Lower leg skin (tissue), 4 donors: ENCODE measurements at regions not wholly inside any gene's neighbourhood (a gene's known extent, or its start where the extent isn't known, plus 50 kb on each side); places are given as distances from the start of the nearest gene placed in this dataset.

Source experiments
- DNase-seq, 2 donors: peaks; one replicate each; pipeline ENCODE4 v3.0.0-alpha.2; 2019; ENCODE audit warnings: low spot score in 2 of 2
- H3K4me3 ChIP-seq: fragments of 200-600 bp; sonication (generic); 2 replicates; pipeline ENCODE4 v1.5.1; 2017; ENCODE audit warnings: mild to moderate bottlenecking, low read depth; ENCODE audit not compliant: poor library complexity, severe bottlenecking
- POLR2A ChIP-seq, 2 donors: fragments of 450-650 bp; IDR thresholded peaks; one replicate each; pipeline ENCODE4 v1.6.1; 2016 to 2017; ENCODE audit warnings: antibody characterized with exemption in 2 of 2, mild to moderate bottlenecking in 1 of 2, moderate library complexity in 1 of 2
- WGBS, 2 donors: methylation state at CpG; one replicate each; pipeline ENCODE4 v1.1.5; 2018; 5-methylcytosine and 5-hydroxymethylcytosine counted together
- intact Hi-C: fragments of 100-400 bp; cut with DNase I; formaldehyde crosslinking; loops from one replicate; pipeline ENCODE4 v1.15.0; 2023; ENCODE audit warnings: low total_unique reads
- TF ChIP-seq, protein P1 (sequence below), 3 donors: fragments of 450-650 bp; IDR thresholded peaks; one replicate each; pipeline ENCODE4 v1.5.1; 2016; ENCODE audit warnings: antibody characterized with exemption in 3 of 3, mild to moderate bottlenecking in 3 of 3, moderate library complexity in 2 of 3

DNA sequence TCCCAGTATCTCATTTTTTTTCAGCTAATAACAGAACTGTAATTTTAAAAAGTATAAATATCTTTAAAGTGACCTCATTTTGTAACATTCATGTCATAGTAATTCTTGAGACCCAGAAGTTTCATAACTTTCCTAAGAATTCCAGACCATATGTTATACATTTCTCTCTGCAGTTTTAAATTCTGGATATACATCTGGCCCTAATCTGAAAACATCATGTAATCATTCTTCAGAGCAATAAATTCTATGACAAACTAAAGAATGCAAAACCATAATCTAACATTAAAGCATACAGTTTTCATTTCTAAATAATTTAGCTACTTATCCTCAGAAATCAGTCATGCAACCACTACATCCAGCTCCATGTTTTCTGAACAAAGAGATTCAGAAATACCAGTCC lies 198.3 kb upstream of the SLC35G4 start:
- DNase-seq = no peak

GRCh38 chr18:11408555-11409065 lies 200.8 kb upstream of the SLC35G4 start:
- intact Hi-C loops = no loop called here
- DNase-seq = no peak
- TF ChIP-seq, protein P1, sequence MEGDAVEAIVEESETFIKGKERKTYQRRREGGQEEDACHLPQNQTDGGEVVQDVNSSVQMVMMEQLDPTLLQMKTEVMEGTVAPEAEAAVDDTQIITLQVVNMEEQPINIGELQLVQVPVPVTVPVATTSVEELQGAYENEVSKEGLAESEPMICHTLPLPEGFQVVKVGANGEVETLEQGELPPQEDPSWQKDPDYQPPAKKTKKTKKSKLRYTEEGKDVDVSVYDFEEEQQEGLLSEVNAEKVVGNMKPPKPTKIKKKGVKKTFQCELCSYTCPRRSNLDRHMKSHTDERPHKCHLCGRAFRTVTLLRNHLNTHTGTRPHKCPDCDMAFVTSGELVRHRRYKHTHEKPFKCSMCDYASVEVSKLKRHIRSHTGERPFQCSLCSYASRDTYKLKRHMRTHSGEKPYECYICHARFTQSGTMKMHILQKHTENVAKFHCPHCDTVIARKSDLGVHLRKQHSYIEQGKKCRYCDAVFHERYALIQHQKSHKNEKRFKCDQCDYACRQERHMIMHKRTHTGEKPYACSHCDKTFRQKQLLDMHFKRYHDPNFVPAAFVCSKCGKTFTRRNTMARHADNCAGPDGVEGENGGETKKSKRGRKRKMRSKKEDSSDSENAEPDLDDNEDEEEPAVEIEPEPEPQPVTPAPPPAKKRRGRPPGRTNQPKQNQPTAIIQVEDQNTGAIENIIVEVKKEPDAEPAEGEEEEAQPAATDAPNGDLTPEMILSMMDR (IDR thresholded peaks at IDR 0.05) = no peak
- no peak for TF ChIP-seq POLR2A (IDR thresholded peaks at IDR 0.05)

More for the DNA sequence above, 198.3 kb upstream of the SLC35G4 start:
- intact Hi-C loops = no loop called here
- TF ChIP-seq POLR2A (IDR thresholded peaks at IDR 0.05) = no peak
- TF ChIP-seq, protein P1 (IDR thresholded peaks at IDR 0.05) = no peak
- H3K4me3 ChIP-seq = no peak overlapping the region

GRCh38 chr18:11407940-11408339 lies 201.5 kb upstream of the SLC35G4 start:
- no peak overlapping the region for H3K4me3 ChIP-seq
- 38 to 53% methylated on average over 3 of the region's 3 CpGs for WGBS, 2 donors
- DNase-seq = no peak
- intact Hi-C loops = no loop called here
- TF ChIP-seq POLR2A (IDR thresholded peaks at IDR 0.05) = no peak
- TF ChIP-seq, protein P1 (IDR thresholded peaks at IDR 0.05) = no peak

More at GRCh38 chr18:11408555-11409065, 200.8 kb upstream of the SLC35G4 start:
- 45 to 58% methylated on average over 3 of the region's 3 CpGs for WGBS, 2 donors
- no peak overlapping the region for H3K4me3 ChIP-seq

- DNase-seq = no peak
- no peak overlapping the region for H3K4me3 ChIP-seq
- TF ChIP-seq, protein P1 (IDR thresholded peaks at IDR 0.05) = no peak
- TF ChIP-seq POLR2A (IDR thresholded peaks at IDR 0.05) = no peak
- intact Hi-C loops = no loop called here
- 92% methylated on average over 5 of the region's 5 CpGs for WGBS, 2 donors
These were observed 203.6 kb upstream of the SLC35G4 start for GRCh38 chr18:11405804-11406203.

DNA sequence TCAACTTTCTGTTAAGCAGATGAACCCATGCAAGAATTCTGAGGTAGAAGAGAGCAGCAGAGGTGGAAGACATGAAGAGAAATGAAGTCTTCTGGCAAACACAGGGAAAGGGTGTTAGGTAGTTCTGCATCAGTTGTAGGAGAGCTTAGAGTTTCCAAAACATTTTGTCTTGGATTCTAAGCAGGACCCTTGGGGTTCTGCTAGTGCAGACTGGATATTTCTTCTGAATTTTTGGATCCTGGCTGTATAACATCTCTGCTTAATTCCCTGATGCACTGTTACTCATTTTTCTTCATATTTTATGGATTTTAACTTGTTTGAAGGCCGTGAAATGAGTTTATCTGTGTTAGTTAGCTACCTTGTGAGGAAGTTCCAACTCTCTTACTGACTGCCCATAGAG lies 208.7 kb upstream of the SLC35G4 start:
- 84 to 87% methylated on average over 1 of the region's 1 CpG for WGBS, 2 donors
- no peak for DNase-seq
- intact Hi-C loops = no loop called here

More for the DNA sequence above, 208.7 kb upstream of the SLC35G4 start:
- no peak overlapping the region for H3K4me3 ChIP-seq
- TF ChIP-seq, protein P1 (IDR thresholded peaks at IDR 0.05) = no peak
- TF ChIP-seq POLR2A (IDR thresholded peaks at IDR 0.05) = no peak
